A549 (cell line): ENCODE measurements at regions not wholly inside any gene's neighbourhood (a gene's known extent, or its start where the extent isn't known, plus 50 kb on each side); places are given as distances from the start of the nearest gene placed in this dataset.

Experiments used
- CEBPB ChIP-seq, 2 experiments: fragments of >200 bp in 1 of 2; sonication (Bioruptor Twin) in 1 of 2; formaldehyde crosslinking in 1 of 2; IDR thresholded peaks; 2 replicates each; pipeline ENCODE4 v1.6.1; 2012 to 2016
- CHD2 ChIP-seq: fragments of 150-350 bp; IDR thresholded peaks from 2 replicates; pipeline ENCODE4 v1.6.1; 2014; ENCODE audit warnings: low read length; ENCODE audit not compliant: partially characterized antibody
- EP300 ChIP-seq, 2 experiments: fragments of >200 bp; sonication (Bioruptor Twin); formaldehyde crosslinking; IDR thresholded peaks; 2 replicates in 1 of 2; 3 replicates in 1 of 2; pipeline ENCODE4 v1.6.1; 2016 to 2017
- HEYL ChIP-seq: fragments of 250-450 bp; sonication (Bioruptor Pico); IDR thresholded peaks from 2 replicates; pipeline ENCODE4 v1.8.0; 2021; ENCODE audit warnings: mild to moderate bottlenecking, moderate library complexity
- KDM5A ChIP-seq: fragments of 200-600 bp; sonication (generic); IDR thresholded peaks from 2 replicates; pipeline ENCODE4 v1.6.1; 2016; ENCODE audit warnings: antibody characterized with exemption, mild to moderate bottlenecking
- MYC ChIP-seq: IDR thresholded peaks from 2 replicates; pipeline ENCODE4 v1.6.1; 2012; ENCODE audit warnings: mild to moderate bottlenecking, inconsistent platforms, low read length, improper control_type of control experiment, borderline replicate concordance
- PHF8 ChIP-seq: fragments of 200-600 bp; sonication (generic); IDR thresholded peaks from 2 replicates; pipeline ENCODE4 v1.6.1; 2016; ENCODE audit warnings: low read depth, mild to moderate bottlenecking, antibody characterized with exemption, moderate library complexity, borderline replicate concordance
- POLR2A ChIP-seq: IDR thresholded peaks from 2 replicates; pipeline ENCODE4 v1.6.1; 2012; ENCODE audit warnings: mild to moderate bottlenecking, low read length
- POLR2AphosphoS2 ChIP-seq: conservative IDR thresholded peaks from 2 replicates; pipeline ENCODE4 v1.6.1; 2012; ENCODE audit warnings: low read length, improper control_type of control experiment, inconsistent platforms
- RAD21 ChIP-seq, 2 experiments: fragments of >200 bp in 1 of 2; sonication (Bioruptor Twin) in 1 of 2; formaldehyde crosslinking in 1 of 2; IDR thresholded peaks in 1 of 2; conservative IDR thresholded peaks in 1 of 2; 2 replicates in 1 of 2; 3 replicates in 1 of 2; pipeline ENCODE4 v1.6.1; 2012 to 2018; ENCODE audit warnings: inconsistent platforms in 1 of 2
- ZC3H11A ChIP-seq: fragments of 450-650 bp; IDR thresholded peaks from 2 replicates; pipeline ENCODE4 v1.6.1; 2014; ENCODE audit warnings: antibody characterized with exemption, mild to moderate bottlenecking
- TF ChIP-seq, protein P1 (sequence below): fragments of >200 bp; sonication (Bioruptor Twin); formaldehyde crosslinking; IDR thresholded peaks from 3 replicates; pipeline ENCODE4 v1.5.1; 2016
- TF ChIP-seq, protein P2 (sequence below): fragments of 450-650 bp; IDR thresholded peaks from 2 replicates; pipeline ENCODE4 v1.6.1; 2014; ENCODE audit warnings: antibody characterized with exemption
- TF ChIP-seq, protein P3 (sequence below): fragments of 200-600 bp; sonication (generic); IDR thresholded peaks from 2 replicates; pipeline ENCODE4 v1.6.1; 2016; ENCODE audit warnings: antibody characterized with exemption, mild to moderate bottlenecking, moderate library complexity

DNA sequence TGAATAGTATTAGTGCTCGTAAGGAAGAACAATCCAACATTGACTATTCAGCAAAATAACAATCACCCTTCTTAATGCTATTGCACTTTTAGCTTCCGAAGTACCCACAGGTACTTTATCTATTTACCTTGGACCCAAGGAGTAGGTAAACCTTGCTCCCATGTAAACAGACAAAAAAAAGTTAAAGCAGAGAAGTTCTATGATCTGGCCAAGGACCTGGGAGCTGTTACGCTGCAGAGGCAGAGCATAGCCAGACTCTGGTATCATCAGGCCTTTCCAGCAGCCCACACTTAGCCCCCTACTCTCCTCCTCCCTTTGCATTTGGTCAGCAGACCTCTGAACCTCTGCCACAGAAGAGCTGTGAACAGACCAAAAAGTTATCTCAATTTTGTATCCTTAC is 130.3 kb upstream of the TPM1 start:
- TF ChIP-seq CEBPB (IDR thresholded peaks at IDR 0.05) (no peak), POLR2A (no peak), CHD2 (no peak), PHF8 (no peak), MYC (no peak), POLR2AphosphoS2 (no peak), KDM5A (no peak), ZC3H11A (no peak), RAD21 (conservative IDR thresholded peaks at IDR 0.05 in 1 of 2, IDR thresholded peaks at IDR 0.05 in 1 of 2) (no peak), HEYL (CRISPR knock-in tag) (no peak), EP300 (IDR thresholded peaks at IDR 0.05) (no peak)
- TF ChIP-seq, protein P1, sequence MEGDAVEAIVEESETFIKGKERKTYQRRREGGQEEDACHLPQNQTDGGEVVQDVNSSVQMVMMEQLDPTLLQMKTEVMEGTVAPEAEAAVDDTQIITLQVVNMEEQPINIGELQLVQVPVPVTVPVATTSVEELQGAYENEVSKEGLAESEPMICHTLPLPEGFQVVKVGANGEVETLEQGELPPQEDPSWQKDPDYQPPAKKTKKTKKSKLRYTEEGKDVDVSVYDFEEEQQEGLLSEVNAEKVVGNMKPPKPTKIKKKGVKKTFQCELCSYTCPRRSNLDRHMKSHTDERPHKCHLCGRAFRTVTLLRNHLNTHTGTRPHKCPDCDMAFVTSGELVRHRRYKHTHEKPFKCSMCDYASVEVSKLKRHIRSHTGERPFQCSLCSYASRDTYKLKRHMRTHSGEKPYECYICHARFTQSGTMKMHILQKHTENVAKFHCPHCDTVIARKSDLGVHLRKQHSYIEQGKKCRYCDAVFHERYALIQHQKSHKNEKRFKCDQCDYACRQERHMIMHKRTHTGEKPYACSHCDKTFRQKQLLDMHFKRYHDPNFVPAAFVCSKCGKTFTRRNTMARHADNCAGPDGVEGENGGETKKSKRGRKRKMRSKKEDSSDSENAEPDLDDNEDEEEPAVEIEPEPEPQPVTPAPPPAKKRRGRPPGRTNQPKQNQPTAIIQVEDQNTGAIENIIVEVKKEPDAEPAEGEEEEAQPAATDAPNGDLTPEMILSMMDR: no peak
- TF ChIP-seq, protein P2, sequence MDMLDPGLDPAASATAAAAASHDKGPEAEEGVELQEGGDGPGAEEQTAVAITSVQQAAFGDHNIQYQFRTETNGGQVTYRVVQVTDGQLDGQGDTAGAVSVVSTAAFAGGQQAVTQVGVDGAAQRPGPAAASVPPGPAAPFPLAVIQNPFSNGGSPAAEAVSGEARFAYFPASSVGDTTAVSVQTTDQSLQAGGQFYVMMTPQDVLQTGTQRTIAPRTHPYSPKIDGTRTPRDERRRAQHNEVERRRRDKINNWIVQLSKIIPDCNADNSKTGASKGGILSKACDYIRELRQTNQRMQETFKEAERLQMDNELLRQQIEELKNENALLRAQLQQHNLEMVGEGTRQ: no peak
- TF ChIP-seq, protein P3, sequence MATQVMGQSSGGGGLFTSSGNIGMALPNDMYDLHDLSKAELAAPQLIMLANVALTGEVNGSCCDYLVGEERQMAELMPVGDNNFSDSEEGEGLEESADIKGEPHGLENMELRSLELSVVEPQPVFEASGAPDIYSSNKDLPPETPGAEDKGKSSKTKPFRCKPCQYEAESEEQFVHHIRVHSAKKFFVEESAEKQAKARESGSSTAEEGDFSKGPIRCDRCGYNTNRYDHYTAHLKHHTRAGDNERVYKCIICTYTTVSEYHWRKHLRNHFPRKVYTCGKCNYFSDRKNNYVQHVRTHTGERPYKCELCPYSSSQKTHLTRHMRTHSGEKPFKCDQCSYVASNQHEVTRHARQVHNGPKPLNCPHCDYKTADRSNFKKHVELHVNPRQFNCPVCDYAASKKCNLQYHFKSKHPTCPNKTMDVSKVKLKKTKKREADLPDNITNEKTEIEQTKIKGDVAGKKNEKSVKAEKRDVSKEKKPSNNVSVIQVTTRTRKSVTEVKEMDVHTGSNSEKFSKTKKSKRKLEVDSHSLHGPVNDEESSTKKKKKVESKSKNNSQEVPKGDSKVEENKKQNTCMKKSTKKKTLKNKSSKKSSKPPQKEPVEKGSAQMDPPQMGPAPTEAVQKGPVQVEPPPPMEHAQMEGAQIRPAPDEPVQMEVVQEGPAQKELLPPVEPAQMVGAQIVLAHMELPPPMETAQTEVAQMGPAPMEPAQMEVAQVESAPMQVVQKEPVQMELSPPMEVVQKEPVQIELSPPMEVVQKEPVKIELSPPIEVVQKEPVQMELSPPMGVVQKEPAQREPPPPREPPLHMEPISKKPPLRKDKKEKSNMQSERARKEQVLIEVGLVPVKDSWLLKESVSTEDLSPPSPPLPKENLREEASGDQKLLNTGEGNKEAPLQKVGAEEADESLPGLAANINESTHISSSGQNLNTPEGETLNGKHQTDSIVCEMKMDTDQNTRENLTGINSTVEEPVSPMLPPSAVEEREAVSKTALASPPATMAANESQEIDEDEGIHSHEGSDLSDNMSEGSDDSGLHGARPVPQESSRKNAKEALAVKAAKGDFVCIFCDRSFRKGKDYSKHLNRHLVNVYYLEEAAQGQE: no peak
